Keratinocyte (primary cell): ENCODE measurements at regions not wholly inside any gene's neighbourhood (a gene's known extent, or its start where the extent isn't known, plus 50 kb on each side); places are given as distances from the start of the nearest gene placed in this dataset.

ENCODE experiments used
- DNase-seq: peaks from one replicate; pipeline ENCODE4 v3.0.0-alpha.2; 2011; ENCODE audit warnings: low read depth, missing footprints, low spot score
- FAIRE-seq: peaks from 2 replicates; lab custom pipeline; 2011; peaks lifted over from hg19 to GRCh38; lab: Jason Lieb, UNC
- H2AFZ ChIP-seq: 2 replicates; pipeline ENCODE4 v1.6.0; 2012; ENCODE audit warnings: low read length, control low read depth, inconsistent platforms; ENCODE audit not compliant: control insufficient read depth
- H3K27ac ChIP-seq: 2 replicates; pipeline ENCODE4 v1.5.1; 2011; ENCODE audit warnings: low read length; ENCODE audit not compliant: control insufficient read depth, insufficient read depth
- H3K27me3 ChIP-seq: 3 replicates; pipeline ENCODE4 v1.6.0; 2011; ENCODE audit warnings: low read length; ENCODE audit not compliant: control insufficient read depth, insufficient read depth; ENCODE audit errors: extremely low read depth
- H3K36me3 ChIP-seq, 2 experiments: 2 replicates in 1 of 2; 3 replicates in 1 of 2; pipeline ENCODE4 v1.5.1; 2011; ENCODE audit warnings: low read length in 2 of 2, mild to moderate bottlenecking in 1 of 2; ENCODE audit not compliant: control insufficient read depth in 2 of 2, insufficient read depth in 2 of 2; ENCODE audit errors: extremely low read depth in 1 of 2
- H3K4me1 ChIP-seq: 3 replicates; pipeline ENCODE4 v1.5.1; 2011; ENCODE audit warnings: low read length; ENCODE audit not compliant: control insufficient read depth, insufficient read depth; ENCODE audit errors: extremely low read depth
- H3K4me2 ChIP-seq: 3 replicates; pipeline ENCODE4 v1.6.0; 2011; ENCODE audit warnings: low read depth, low read length; ENCODE audit not compliant: control insufficient read depth, insufficient read depth; ENCODE audit errors: extremely low read depth
- H3K4me3 ChIP-seq, 3 experiments: fragments of 200-600 bp in 1 of 3; sonication (generic) in 1 of 3; 2 replicates in 2 of 3; 3 replicates in 1 of 3; pipeline ENCODE4 v1.5.1; 2011 to 2016; ENCODE audit warnings: low read length in 3 of 3, mild to moderate bottlenecking in 3 of 3, control low read depth in 2 of 3, inconsistent platforms in 1 of 3, low read depth in 1 of 3, mixed read lengths in 1 of 3, mixed run types in 1 of 3, moderate library complexity in 1 of 3; ENCODE audit not compliant: control insufficient read depth in 2 of 3, insufficient read depth in 2 of 3; ENCODE audit errors: extremely low read depth in 1 of 3
- H3K79me2 ChIP-seq: 2 replicates; pipeline ENCODE4 v1.6.0; 2012; ENCODE audit warnings: low read length; ENCODE audit not compliant: control insufficient read depth, insufficient read depth
- H3K9ac ChIP-seq: 3 replicates; pipeline ENCODE4 v1.6.0; 2011; ENCODE audit warnings: low read length; ENCODE audit not compliant: control insufficient read depth, insufficient read depth; ENCODE audit errors: extremely low read depth
- H3K9me1 ChIP-seq: 3 replicates; pipeline ENCODE4 v1.6.0; 2011; ENCODE audit warnings: low read length; ENCODE audit not compliant: control insufficient read depth, insufficient read depth; ENCODE audit errors: extremely low read depth
- H3K9me3 ChIP-seq: 2 replicates; pipeline ENCODE4 v1.5.1; 2012; ENCODE audit warnings: low read depth, low read length; ENCODE audit not compliant: control insufficient read depth
- H4K20me1 ChIP-seq: 3 replicates; pipeline ENCODE4 v1.6.0; 2011; ENCODE audit warnings: low read length; ENCODE audit not compliant: control insufficient read depth, insufficient read depth; ENCODE audit errors: extremely low read depth
- CTCF ChIP-seq, 3 experiments: IDR thresholded peaks in 1 of 3; conservative IDR thresholded peaks in 1 of 3; optimal IDR thresholded peaks in 1 of 3; 2 replicates in 2 of 3; 3 replicates in 1 of 3; pipeline versions ENCODE3 to v1.5.1; 2011; ENCODE audit warnings: low read length in 3 of 3, mild to moderate bottlenecking in 3 of 3, moderate library complexity in 2 of 3, control low read depth in 1 of 3, inconsistent platforms in 1 of 3; ENCODE audit not compliant: insufficient read depth in 2 of 3; ENCODE audit errors: extremely low read depth in 1 of 3
- EZH2 ChIP-seq: IDR thresholded peaks from one replicate; pipeline ENCODE4 v1.6.1; 2012; ENCODE audit warnings: inconsistent platforms, mild to moderate bottlenecking, low read length, moderate library complexity
- dilution Hi-C: fragments of 300-500 bp; cut with MboI; formaldehyde crosslinking; loops from one replicate; pipeline ENCODE4 v1.7.0; 2020; ENCODE audit warnings: low sequenced_read_pairs; ENCODE audit not compliant: extremely low pct_ligation_motif_present

GRCh38 chr7:98049034-98049433, 57.6 kb upstream of the LMTK2 start:
- Histone ChIP-seq H3K27me3 (no peaks in the 10 kb centered on the region), H3K36me3 (no peaks in the 10 kb centered on the region), H3K27ac (peak overlapping the region; percentile 83), H2AFZ (peak overlapping the region; percentile 93), H3K79me2 (no peaks in the 10 kb centered on the region), H3K9me1 (no peaks in the 10 kb centered on the region), H3K9ac (peak overlapping the region; percentile 60), H3K4me1 (peaks cover 12% of the 10 kb centered on the region), H3K4me2 (peak overlapping the region; percentile 87), H4K20me1 (no peaks in the 10 kb centered on the region), H3K9me3 (no peaks in the 10 kb centered on the region), H3K4me3 (peak overlapping the region in 1 of 3 experiments; percentile 30)
- dilution Hi-C loops: no loop called here
- no peak for TF ChIP-seq EZH2
- no peak for TF ChIP-seq CTCF (optimal IDR thresholded peaks at IDR 0.05 in 1 of 3, IDR thresholded peaks at IDR 0.05 in 1 of 3, conservative IDR thresholded peaks at IDR 0.05 in 1 of 3; ENCODE audit: extremely low read depth in 1 of 3, insufficient read depth in 2 of 3, low read length in 3 of 3)
- FAIRE-seq (peak; percentile 100), DNase-seq (peak; percentile 88)

GRCh38 chr7:98051118-98051744, 55.4 kb upstream of the LMTK2 start:
- Histone ChIP-seq H3K4me1 (peaks cover 29% of the 10 kb centered on the region), H2AFZ (no peak overlapping the region), H3K4me3 (no peak overlapping the region), H3K27ac (no peak overlapping the region), H3K79me2 (no peaks in the 10 kb centered on the region), H3K4me2 (no peak overlapping the region), H3K27me3 (no peaks in the 10 kb centered on the region), H3K9me1 (no peaks in the 10 kb centered on the region), H3K9me3 (no peaks in the 10 kb centered on the region), H3K9ac (no peak overlapping the region), H4K20me1 (no peaks in the 10 kb centered on the region), H3K36me3 (no peaks in the 10 kb centered on the region)
- FAIRE-seq: no peak
- dilution Hi-C loops: no loop called here
- TF ChIP-seq CTCF (optimal IDR thresholded peaks at IDR 0.05 in 1 of 3, IDR thresholded peaks at IDR 0.05 in 1 of 3, conservative IDR thresholded peaks at IDR 0.05 in 1 of 3; ENCODE audit: extremely low read depth in 1 of 3, insufficient read depth in 2 of 3, low read length in 3 of 3): no peak
- no peak for DNase-seq
